ENCODE measurements at regions not wholly inside any gene's neighbourhood (a gene's known extent, or its start where the extent isn't known, plus 50 kb on each side); places are given as distances from the start of the nearest gene placed in this dataset.

DNA sequence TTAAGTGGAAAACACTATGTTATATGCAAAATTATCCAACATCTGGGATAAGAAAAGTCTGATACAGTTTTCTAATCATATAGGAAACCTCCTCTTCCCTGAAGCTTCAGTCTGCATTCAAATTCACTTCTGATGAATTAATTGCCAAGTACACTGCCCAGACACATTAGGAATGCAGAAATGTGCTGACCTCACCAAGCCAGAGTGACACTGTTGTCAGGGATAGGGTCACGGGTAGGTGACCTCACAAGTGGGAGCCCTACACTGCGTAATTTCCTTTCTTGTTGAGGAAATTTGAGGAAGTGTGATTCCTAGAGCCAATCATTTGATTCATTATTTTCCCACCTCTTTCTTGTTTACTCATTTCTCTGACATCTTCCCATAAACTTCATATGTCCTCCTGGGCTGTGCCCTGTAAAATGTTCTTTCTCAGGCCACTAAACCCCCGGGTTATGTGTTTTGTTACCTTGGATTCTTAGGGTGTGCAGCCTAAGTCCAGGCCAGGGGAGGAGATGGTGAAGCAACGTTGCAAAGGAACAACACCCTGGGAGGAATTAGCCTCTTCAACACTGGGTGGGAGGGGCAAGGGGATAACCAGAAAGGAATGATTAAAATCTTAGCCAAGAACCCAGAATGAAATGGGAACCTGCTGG is 411.9 kb downstream of the MTRR start:
- no peak for DNase-seq (ENCODE audit: low read depth, low spot score)
- no CpG with 5 or more reads among the region's 4 CpGs for WGBS (ENCODE audit: insufficient coverage, insufficient read length)
- no peaks in the 10 kb centered on the region for H3K9me3 ChIP-seq (ENCODE audit: control insufficient read depth, insufficient read depth, low read length)
- H3K27ac ChIP-seq (ENCODE audit: low read length), result no peak overlapping the region
- H3K27me3 ChIP-seq (ENCODE audit: control insufficient read depth, insufficient read depth, low read length), result no peaks in the 10 kb centered on the region
- H3K4me1 ChIP-seq (ENCODE audit: control insufficient read depth, insufficient read depth, low read length), result no peaks in the 10 kb centered on the region
- no peaks in the 10 kb centered on the region for H3K36me3 ChIP-seq (ENCODE audit: control insufficient read depth, insufficient read depth, low read length)
- H3K4me3 ChIP-seq (ENCODE audit: low read length), result no peak overlapping the region

DNA sequence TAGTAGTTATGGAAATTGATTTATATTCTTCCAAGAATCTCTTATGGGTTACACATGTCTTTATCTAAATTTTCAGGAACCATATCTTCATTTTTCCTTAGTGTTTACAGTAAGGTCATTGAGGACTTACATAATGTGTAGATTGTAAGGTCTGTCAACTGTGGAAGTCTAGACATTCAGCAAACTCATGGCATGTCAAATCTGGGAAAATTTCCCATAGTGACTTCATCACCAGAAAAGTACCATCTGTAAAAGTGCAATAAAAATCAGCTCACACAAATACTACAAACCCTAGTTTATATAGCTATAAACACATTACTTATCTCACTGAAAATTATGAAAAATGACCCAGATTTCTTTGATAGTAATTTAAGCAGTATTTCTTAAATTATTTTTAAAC is 419.4 kb downstream of the MTRR start:
- no peak overlapping the region for H3K27ac ChIP-seq (ENCODE audit: low read length)
- H3K4me3 ChIP-seq (ENCODE audit: low read length), result no peak overlapping the region
- H3K9me3 ChIP-seq (ENCODE audit: control insufficient read depth, insufficient read depth, low read length), result no peaks in the 10 kb centered on the region
- no peaks in the 10 kb centered on the region for H3K4me1 ChIP-seq (ENCODE audit: control insufficient read depth, insufficient read depth, low read length)
- H3K27me3 ChIP-seq (ENCODE audit: control insufficient read depth, insufficient read depth, low read length), result no peaks in the 10 kb centered on the region
- no peaks in the 10 kb centered on the region for H3K36me3 ChIP-seq (ENCODE audit: control insufficient read depth, insufficient read depth, low read length)
- no peak for DNase-seq (ENCODE audit: low read depth, low spot score)

DNA sequence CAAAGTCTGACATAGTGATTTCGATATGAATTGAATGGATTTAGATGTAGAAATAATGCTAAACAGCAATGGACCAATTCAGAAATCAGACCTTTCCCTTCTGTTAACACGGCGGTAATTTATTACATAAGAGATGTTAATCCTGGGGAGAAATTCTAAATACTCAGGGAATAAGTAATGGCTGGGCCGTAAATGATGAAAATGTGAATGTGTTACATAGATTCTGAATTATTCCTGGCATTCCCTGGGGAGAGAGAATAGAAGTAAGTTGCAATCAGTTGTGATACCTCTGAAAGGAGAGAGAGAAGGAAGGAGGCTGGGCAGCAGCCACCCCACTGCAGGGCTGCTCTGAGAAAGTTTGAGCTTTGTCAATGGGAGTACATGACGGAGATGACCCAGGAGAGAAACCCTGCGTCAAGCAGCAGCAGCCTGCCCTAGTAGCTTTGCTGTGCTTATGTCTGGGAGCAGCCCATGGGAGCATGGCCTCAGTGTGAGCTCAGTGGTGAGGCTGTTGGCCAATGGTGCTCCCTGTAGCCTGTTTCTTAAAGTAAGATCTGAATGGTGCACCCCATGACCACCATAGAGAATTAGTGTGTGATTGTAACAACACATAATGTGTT is 420.1 kb downstream of the MTRR start:
- DNase-seq (ENCODE audit: low read depth, low spot score), result no peak
- Histone ChIP-seq H3K27me3 (ENCODE audit: control insufficient read depth, insufficient read depth, low read length) (no peaks in the 10 kb centered on the region), H3K36me3 (ENCODE audit: control insufficient read depth, insufficient read depth, low read length) (no peaks in the 10 kb centered on the region), H3K4me1 (ENCODE audit: control insufficient read depth, insufficient read depth, low read length) (no peaks in the 10 kb centered on the region), H3K9me3 (ENCODE audit: control insufficient read depth, insufficient read depth, low read length) (no peaks in the 10 kb centered on the region), H3K27ac (ENCODE audit: low read length) (no peak overlapping the region), H3K4me3 (ENCODE audit: low read length) (no peak overlapping the region)
- no CpG with 5 or more reads among the region's 6 CpGs for WGBS (ENCODE audit: insufficient coverage, insufficient read length)

DNA sequence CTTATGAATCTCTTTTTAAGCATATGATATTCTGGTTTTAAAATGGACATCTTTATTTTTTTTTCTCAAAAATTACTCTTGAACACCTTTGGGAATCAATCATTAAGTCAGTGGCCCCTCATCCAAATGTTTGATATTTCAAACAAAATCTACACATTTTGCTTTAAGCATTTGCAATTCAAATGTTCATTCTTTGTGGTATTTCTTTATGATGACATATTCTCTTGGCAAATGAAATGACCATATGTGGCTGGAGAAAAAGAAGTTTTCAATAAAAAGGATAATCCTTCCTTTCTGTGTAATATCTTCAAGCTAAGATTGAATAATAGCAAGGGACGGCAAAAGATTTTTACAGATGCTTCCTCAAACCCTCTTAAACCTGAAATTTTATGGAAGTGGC is 420.8 kb downstream of the MTRR start:
- no CpG with 5 or more reads among the region's 1 CpG for WGBS (ENCODE audit: insufficient coverage, insufficient read length)
- H3K4me1 ChIP-seq (ENCODE audit: control insufficient read depth, insufficient read depth, low read length), result no peaks in the 10 kb centered on the region
- no peak for DNase-seq (ENCODE audit: low read depth, low spot score)

DNA sequence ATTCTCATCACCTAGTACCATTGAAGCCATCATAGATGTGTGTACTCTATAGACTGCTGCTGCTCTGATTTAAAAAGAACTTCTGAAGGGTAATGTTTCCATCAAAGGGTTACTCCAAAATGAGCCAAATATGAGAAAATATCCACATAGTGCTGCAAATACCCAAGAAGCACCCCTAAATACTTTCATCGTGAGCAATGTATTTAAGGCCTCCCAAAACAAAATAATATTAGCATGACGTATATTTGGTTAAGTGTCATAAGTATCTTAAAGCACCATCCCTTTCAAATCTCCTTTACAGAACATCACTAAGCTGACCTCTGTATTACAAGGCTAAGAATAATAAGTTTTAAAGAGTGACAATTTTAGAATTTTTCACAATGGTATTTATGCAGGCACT is 421.8 kb downstream of the MTRR start:
- H3K27ac ChIP-seq (ENCODE audit: low read length), result no peak overlapping the region
- no peak for DNase-seq (ENCODE audit: low read depth, low spot score)
- no peaks in the 10 kb centered on the region for H3K9me3 ChIP-seq (ENCODE audit: control insufficient read depth, insufficient read depth, low read length)
- H3K36me3 ChIP-seq (ENCODE audit: control insufficient read depth, insufficient read depth, low read length), result no peaks in the 10 kb centered on the region
- no peak overlapping the region for H3K4me3 ChIP-seq (ENCODE audit: low read length)
- WGBS (ENCODE audit: insufficient coverage, insufficient read length), result no CpG with 5 or more reads among the region's 2 CpGs
- no peaks in the 10 kb centered on the region for H3K4me1 ChIP-seq (ENCODE audit: control insufficient read depth, insufficient read depth, low read length)
- no peaks in the 10 kb centered on the region for H3K27me3 ChIP-seq (ENCODE audit: control insufficient read depth, insufficient read depth, low read length)

More for the DNA sequence above, 420.8 kb downstream of the MTRR start:
- H3K27me3 ChIP-seq (ENCODE audit: control insufficient read depth, insufficient read depth, low read length), result no peaks in the 10 kb centered on the region
- no peaks in the 10 kb centered on the region for H3K36me3 ChIP-seq (ENCODE audit: control insufficient read depth, insufficient read depth, low read length)
- no peak overlapping the region for H3K4me3 ChIP-seq (ENCODE audit: low read length)
- H3K27ac ChIP-seq (ENCODE audit: low read length), result no peak overlapping the region
- H3K9me3 ChIP-seq (ENCODE audit: control insufficient read depth, insufficient read depth, low read length), result no peaks in the 10 kb centered on the region

DNA sequence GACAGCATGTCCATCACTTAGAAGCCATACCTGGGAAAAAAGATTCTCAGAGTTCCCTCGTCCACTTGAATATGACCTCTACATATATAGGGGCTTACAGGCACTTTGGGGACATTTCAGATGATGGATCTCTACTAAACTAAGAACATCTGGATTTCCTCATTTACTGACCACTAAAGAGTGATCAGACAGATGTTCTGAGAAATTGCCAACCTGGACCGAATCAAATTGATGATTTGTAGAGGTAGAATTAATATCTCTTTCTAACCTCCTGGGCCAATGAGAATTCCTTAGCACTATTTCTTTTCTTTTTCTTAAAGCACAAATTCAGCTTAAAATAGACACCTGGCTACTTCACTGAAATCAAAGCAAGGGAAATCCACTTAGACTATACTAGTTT is 422.7 kb downstream of the MTRR start:
- H3K4me1 ChIP-seq (ENCODE audit: control insufficient read depth, insufficient read depth, low read length), result no peaks in the 10 kb centered on the region
- H3K36me3 ChIP-seq (ENCODE audit: control insufficient read depth, insufficient read depth, low read length), result no peaks in the 10 kb centered on the region
- no peaks in the 10 kb centered on the region for H3K9me3 ChIP-seq (ENCODE audit: control insufficient read depth, insufficient read depth, low read length)
- WGBS (ENCODE audit: insufficient coverage, insufficient read length), result no CpG with 5 or more reads among the region's 2 CpGs
- no peak overlapping the region for H3K4me3 ChIP-seq (ENCODE audit: low read length)
- DNase-seq (ENCODE audit: low read depth, low spot score), result no peak
- no peak overlapping the region for H3K27ac ChIP-seq (ENCODE audit: low read length)
- H3K27me3 ChIP-seq (ENCODE audit: control insufficient read depth, insufficient read depth, low read length), result no peaks in the 10 kb centered on the region

DNA sequence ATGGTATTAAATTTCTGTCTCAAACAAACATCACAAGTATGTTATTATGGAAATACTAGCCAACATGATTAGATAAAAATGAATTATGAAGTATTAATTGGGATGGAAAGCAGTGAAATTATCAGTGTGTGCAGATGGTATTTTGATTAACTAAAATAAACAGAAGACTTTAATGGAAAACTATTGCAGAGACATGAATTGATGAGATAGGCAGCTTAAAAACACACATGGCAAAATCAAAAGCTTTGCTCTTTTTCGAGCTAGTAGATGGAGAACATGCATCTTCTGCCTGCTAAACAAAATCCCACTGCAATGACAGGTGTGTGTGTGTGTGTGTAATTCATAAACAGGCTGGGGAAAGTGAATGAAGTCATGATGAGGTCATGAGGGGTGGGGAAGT is 426.2 kb downstream of the MTRR start:
- Histone ChIP-seq H3K9me3 (ENCODE audit: control insufficient read depth, insufficient read depth, low read length) (no peaks in the 10 kb centered on the region), H3K36me3 (ENCODE audit: control insufficient read depth, insufficient read depth, low read length) (no peaks in the 10 kb centered on the region), H3K4me3 (ENCODE audit: low read length) (no peak overlapping the region), H3K27ac (ENCODE audit: low read length) (no peak overlapping the region), H3K4me1 (ENCODE audit: control insufficient read depth, insufficient read depth, low read length) (no peaks in the 10 kb centered on the region), H3K27me3 (ENCODE audit: control insufficient read depth, insufficient read depth, low read length) (no peaks in the 10 kb centered on the region)
- DNase-seq (ENCODE audit: low read depth, low spot score), result no peak
- WGBS (ENCODE audit: insufficient coverage, insufficient read length), result no CpG with 5 or more reads among the region's 1 CpG

DNA sequence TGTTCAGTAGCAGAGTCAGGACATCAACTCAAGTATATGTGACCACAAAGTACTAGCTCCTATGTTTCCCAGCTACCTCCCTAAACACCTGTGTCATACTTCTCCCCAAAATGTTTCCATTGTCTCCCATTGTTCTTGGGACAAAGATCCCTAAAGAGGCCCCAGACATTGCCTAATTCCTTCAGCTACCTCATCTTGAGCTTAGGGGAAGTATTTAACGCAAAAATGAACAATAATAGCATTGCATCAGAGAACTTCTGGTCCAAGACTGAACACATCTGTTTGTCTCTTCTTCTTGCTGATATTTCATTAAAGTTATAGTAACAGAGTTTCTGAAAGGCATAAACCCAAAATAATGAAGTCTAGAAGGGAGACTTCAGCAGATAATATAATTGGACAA is 430.8 kb downstream of the MTRR start:
- no peak for DNase-seq (ENCODE audit: low read depth, low spot score)
- Histone ChIP-seq H3K4me3 (ENCODE audit: low read length) (no peak overlapping the region), H3K9me3 (ENCODE audit: control insufficient read depth, insufficient read depth, low read length) (no peaks in the 10 kb centered on the region), H3K27me3 (ENCODE audit: control insufficient read depth, insufficient read depth, low read length) (no peaks in the 10 kb centered on the region), H3K36me3 (ENCODE audit: control insufficient read depth, insufficient read depth, low read length) (no peaks in the 10 kb centered on the region), H3K27ac (ENCODE audit: low read length) (no peak overlapping the region), H3K4me1 (ENCODE audit: control insufficient read depth, insufficient read depth, low read length) (no peaks in the 10 kb centered on the region)
- no CpG with 5 or more reads among the region's 1 CpG for WGBS (ENCODE audit: insufficient coverage, insufficient read length)

DNA sequence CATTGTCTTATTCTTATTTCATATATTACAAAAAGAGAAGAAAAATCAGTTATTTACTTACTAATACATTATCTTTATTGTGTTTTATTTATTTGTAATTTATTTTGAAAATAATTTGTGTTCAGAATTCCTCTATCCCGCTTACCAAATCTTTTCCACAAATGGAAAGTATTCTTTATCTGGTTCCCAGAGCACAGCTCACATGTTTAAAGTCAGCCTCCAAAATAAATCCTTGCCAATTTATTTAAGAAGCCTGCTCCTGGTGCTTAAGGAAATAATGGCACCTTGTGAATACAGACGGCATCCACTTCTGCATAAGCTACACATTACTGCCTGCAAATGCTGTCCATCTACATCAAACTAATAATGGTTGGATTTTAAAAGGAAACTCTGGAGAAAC is 435.4 kb downstream of the MTRR start:
- no CpG with 5 or more reads among the region's 2 CpGs for WGBS (ENCODE audit: insufficient coverage, insufficient read length)
- Histone ChIP-seq H3K36me3 (ENCODE audit: control insufficient read depth, insufficient read depth, low read length) (no peaks in the 10 kb centered on the region), H3K27ac (ENCODE audit: low read length) (no peak overlapping the region), H3K9me3 (ENCODE audit: control insufficient read depth, insufficient read depth, low read length) (no peaks in the 10 kb centered on the region), H3K4me1 (ENCODE audit: control insufficient read depth, insufficient read depth, low read length) (no peaks in the 10 kb centered on the region), H3K4me3 (ENCODE audit: low read length) (no peak overlapping the region), H3K27me3 (ENCODE audit: control insufficient read depth, insufficient read depth, low read length) (no peaks in the 10 kb centered on the region)
- no peak for DNase-seq (ENCODE audit: low read depth, low spot score)

DNA sequence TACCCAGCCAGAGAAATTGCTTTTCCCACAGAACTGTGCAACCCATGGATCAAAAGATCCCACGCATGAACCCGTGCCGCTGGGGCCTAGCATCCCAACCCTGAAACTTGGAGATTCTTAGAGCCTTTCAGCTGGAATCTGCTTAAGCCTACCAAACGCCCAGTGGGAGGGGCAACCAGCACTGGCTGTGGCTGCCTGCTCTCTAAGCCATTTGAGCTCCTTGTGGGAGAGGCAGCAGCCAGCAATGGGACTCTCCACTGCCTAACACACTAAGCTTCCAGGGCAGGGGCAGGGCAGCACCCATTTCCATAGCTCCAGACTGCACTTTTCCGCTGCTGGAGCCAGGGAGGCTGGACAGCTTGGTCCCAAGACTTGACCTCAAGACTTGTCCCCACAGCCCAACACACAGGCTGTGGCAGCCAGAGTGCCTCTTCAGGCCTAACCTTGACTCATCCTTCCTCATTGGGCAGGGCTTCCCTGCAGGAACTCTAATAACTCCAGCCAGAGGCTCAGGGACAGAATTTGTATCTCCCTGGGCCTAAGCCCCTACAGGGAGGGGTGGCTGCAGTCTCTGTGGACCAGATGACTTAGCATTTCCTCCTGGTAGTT is 437.4 kb downstream of the MTRR start:
- Histone ChIP-seq H3K27me3 (ENCODE audit: control insufficient read depth, insufficient read depth, low read length) (no peaks in the 10 kb centered on the region), H3K4me1 (ENCODE audit: control insufficient read depth, insufficient read depth, low read length) (no peaks in the 10 kb centered on the region), H3K36me3 (ENCODE audit: control insufficient read depth, insufficient read depth, low read length) (no peaks in the 10 kb centered on the region), H3K27ac (ENCODE audit: low read length) (no peak overlapping the region), H3K4me3 (ENCODE audit: low read length) (no peak overlapping the region), H3K9me3 (ENCODE audit: control insufficient read depth, insufficient read depth, low read length) (no peaks in the 10 kb centered on the region)
- DNase-seq (ENCODE audit: low read depth, low spot score), result no peak
- no CpG with 5 or more reads among the region's 5 CpGs for WGBS (ENCODE audit: insufficient coverage, insufficient read length)

DNA sequence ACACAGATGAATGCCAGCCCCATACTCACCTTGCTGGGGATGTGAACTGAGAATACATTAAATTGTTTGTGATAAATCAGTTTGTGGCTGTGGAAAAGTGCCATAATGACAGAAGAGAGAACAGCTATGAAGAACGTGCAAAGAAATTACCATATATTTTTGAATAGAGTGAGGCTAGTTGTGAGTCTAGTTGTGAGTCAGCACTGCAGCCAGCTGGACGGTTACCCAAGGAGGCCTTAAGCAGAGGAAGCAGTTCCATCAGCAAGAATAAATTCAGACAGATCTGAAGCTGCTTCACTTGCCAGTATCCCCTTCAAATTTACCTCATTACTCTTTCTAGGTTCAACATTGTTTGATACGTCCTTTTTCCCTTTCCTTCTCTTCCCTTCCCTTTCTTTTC is 446.0 kb downstream of the MTRR start:
- DNase-seq (ENCODE audit: low read depth, low spot score), result no peak
- Histone ChIP-seq H3K4me1 (ENCODE audit: control insufficient read depth, insufficient read depth, low read length) (no peaks in the 10 kb centered on the region), H3K27ac (ENCODE audit: low read length) (no peak overlapping the region), H3K36me3 (ENCODE audit: control insufficient read depth, insufficient read depth, low read length) (no peaks in the 10 kb centered on the region), H3K27me3 (ENCODE audit: control insufficient read depth, insufficient read depth, low read length) (no peaks in the 10 kb centered on the region), H3K9me3 (ENCODE audit: control insufficient read depth, insufficient read depth, low read length) (no peaks in the 10 kb centered on the region), H3K4me3 (ENCODE audit: low read length) (no peak overlapping the region)
- WGBS (ENCODE audit: insufficient coverage, insufficient read length), result no CpG with 5 or more reads among the region's 3 CpGs

Measured in iPS DF 6.9 (cell line).